ENCODE measurements at regions not wholly inside any gene's neighbourhood (a gene's known extent, or its start where the extent isn't known, plus 50 kb on each side); places are given as distances from the start of the nearest gene placed in this dataset.

GRCh38 chr20:9981829-9982228, 53.0 kb upstream of the ANKEF1 start:
- peak; percentile 38 to 96 for DNase-seq

GRCh38 chr20:9978397-9979004, 56.3 kb upstream of the ANKEF1 start:
- peak; percentile 89 to 96 for DNase-seq

DNA sequence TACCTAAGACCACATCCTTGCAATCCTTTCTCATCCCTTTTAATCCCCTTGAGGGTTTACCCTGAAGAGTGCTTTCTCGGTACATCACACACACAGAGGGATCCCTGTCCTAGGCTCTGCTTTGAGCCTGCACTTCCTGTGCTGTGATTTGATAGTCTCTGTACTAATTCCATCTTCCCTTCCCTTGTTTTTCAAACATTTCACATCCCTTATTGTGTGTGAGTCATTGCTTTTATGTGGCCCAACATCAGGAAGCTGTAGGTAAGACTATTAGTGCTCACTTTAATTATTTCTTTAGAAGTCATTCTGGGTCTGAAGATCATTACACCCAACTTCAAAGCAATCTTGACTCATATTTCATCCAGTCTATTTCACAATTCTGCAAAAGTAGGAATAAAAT, 57.2 kb upstream of the ANKEF1 start:
- peak in 1 of 2 experiments; percentile 50 for DNase-seq

DNA sequence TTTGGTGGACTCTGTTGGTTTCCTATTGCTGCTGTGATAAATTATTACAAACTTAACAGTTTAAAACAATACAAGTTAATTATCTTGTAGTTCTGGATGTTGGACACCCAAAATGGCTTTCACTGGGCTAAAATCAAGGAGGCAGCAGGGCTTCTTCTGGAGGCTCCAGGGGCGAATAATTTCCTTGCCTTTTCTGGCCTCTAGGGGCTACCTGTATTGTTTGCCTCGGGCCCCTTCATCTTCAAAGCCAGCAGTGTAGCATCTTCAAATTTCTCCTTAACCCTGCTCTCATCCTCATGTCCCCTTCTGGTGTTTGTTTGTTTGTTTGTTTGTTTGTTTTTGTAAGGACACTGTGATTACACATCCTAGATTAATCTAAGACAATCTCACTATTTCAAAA, 60.5 kb upstream of the ANKEF1 start:
- no peak for DNase-seq

GRCh38 chr20:9971746-9972145, 63.0 kb upstream of the ANKEF1 start:
- DNase-seq = no peak

- no peak for DNase-seq
Observed at GRCh38 chr20:9969626-9970025, 65.2 kb upstream of the ANKEF1 start.

GRCh38 chr20:9968015-9968414, 66.8 kb upstream of the ANKEF1 start:
- DNase-seq = no peak

- peak in 1 of 2 experiments; percentile 36 for DNase-seq
Observed at GRCh38 chr20:9966966-9967365, 67.8 kb upstream of the ANKEF1 start.

GRCh38 chr20:9963029-9963428, 71.8 kb upstream of the ANKEF1 start:
- DNase-seq = no peak

GRCh38 chr20:9958693-9959092, 76.1 kb upstream of the ANKEF1 start:
- DNase-seq = no peak

DNA sequence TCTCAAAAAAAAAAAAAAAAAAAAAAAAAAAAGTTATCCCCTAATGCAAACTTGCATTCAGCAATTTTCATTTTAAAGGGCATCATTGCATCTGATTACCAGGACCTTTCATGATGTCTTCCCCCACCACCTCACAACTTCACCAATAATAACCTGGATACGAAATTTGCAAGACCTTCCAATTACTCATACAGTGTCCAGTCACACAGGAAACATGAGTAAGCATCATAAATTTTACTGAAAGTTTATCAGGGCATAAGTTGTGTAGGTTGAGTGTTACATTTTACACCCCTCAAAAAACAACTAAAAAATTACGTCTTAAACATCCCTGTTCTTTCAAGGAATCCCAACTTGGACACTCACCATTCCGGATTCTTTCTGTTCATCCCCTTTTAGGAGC, 79.1 kb upstream of the ANKEF1 start:
- DNase-seq = no peak

GRCh38 chr20:9949563-9949962, 85.2 kb upstream of the ANKEF1 start:
- peak in 1 of 2 experiments; percentile 68 for DNase-seq

DNA sequence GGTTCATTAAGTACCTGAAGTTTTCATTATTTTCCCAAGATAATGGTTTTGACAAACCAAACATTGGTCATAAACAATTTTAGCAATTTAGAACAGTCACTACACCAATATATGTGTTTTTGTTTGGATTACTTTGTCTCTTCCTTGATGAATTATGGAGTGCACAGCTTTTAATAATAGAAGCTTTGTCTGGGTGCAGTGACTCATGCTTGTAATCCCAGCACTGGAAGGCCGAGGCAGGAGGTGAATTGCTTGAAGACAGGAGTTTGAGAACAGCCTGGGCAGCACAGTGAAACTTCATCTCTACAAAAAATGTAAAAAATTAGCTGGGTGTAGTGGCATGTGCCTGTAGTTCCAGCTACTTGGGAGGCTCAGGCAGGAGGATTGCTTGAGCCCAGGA, 89.4 kb upstream of the ANKEF1 start:
- DNase-seq = no peak

DNA sequence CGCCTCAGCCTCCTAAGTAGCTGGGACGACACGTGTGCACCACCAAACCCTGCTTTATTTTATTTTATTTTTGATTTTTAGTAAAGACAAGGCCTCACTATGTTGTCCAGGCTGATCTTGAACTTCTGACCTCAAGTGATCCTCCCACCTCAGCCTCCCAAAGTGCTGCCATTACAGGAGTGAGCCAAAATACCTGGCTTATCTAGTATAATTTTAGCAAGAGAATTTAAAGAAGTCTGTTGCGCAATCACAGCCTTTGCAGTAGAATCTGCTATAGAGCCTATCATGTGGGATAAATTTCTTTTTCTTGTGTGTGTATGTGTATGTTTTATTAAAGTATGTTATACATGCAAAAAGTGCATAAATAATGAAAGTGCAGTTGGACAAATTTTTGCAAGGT, 92.1 kb upstream of the ANKEF1 start:
- DNase-seq = no peak

- DNase-seq = no peak
Observed at GRCh38 chr20:9940329-9940728, 94.5 kb upstream of the ANKEF1 start.

DNA sequence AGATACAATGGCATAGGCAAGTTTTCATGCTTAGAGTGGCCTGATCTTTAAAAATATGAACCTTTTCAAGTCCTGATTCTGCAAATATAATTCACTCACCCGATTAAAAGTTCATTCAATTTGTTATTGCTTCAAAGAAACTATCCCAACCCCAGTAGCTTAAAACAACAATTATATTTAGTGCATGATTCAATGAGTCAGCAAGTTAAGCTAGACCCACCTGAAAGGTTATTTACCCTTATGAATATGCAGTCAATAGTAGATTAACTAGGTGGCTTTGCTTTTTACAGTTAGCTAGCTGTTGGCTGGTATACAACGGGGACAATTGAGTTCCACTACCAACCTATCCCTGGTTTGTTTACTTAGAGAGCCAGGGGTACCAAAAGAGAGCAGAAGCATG, 95.6 kb upstream of the ANKEF1 start:
- DNase-seq = no peak

DNA sequence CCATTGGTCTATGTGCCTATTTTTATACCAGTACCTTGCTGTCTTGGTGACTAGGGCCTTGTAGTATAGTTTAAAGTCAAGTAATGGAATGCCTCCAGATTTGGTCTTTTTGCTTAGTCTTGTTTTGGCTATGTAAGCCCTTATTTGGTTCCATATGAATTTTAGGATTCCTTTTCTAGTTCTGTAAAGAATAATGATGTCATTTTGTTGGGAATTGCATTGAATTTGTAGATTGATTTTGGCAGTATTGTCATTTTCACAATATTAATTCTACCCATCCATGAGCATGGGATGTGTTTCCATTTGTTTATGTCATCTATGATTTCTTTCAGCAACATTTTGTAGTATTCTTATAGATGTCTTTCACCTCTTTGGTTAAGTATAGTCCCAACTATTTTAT, 96.4 kb upstream of the PAK5 start:
- DNase-seq = no peak

DNA sequence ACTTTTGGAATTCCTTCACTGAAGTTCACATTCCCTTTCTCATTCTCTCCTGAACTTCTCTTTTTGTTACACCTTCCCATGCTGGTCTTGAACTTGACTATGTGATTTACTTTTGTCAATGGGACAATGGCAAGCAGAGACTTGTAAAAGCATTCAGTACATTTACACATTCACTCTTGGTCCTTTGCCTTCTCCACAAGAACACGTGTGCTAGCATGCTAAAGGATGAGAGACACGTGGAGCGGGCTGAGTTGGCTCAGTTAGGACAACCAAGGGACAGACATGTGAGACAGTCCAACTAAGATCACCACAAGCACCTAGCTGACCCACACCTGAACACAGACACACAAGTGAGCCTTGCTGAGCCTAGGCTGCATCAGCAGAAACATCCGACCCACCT, 91.3 kb upstream of the PAK5 start:
- DNase-seq = no peak

DNA sequence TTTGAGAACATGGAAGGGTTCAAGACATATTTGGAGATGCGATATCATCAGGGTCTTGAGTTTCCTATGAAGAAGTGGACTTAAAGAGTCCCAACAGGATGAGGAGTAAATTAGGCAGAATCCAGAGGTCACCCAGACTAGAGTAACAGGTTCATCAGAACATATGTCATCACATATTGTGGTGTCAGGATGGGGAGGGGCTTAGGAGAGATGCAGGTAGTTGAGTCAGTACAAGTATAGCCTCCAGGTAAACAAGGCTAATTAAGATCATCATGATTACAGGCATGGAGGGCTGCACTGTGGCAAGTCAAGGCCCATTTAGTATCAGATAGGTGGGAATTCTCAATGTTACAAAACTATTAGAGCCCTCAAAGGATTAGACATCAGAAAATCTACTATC, 90.1 kb upstream of the PAK5 start:
- DNase-seq = no peak

GRCh38 chr20:9928281-9928737, 89.4 kb upstream of the PAK5 start:
- no peak for DNase-seq

DNA sequence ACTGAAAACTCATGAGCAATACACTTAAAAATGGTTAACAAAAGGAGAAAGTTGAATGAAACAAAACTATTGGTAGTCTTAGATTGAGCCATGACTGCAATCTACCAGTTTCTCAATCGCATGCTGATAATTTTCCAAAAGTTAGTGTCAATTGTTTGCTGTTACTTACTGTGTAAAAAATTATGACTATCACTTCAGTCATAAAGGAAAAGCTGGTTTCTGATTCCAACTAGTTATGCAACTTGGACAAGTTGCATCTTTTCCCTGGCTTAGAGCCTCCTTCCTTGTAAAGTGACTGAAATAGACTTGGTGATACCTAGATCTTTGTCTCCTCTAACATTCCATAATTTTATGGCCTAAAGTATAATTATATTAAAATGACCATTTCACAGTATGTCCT, 88.3 kb upstream of the PAK5 start:
- no peak for DNase-seq

- no peak for DNase-seq
Observed at GRCh38 chr20:9926476-9926875, 87.6 kb upstream of the PAK5 start.

- no peak for DNase-seq
Observed at GRCh38 chr20:9926007-9926406, 87.1 kb upstream of the PAK5 start.

- no peak for DNase-seq
Observed at GRCh38 chr20:9923648-9924047, 84.8 kb upstream of the PAK5 start.

- no peak for DNase-seq
Observed at GRCh38 chr20:9920866-9921265, 82.0 kb upstream of the PAK5 start.
